ENCODE measurements at regions not wholly inside any gene's neighbourhood (a gene's known extent, or its start where the extent isn't known, plus 50 kb on each side); places are given as distances from the start of the nearest gene placed in this dataset.

DNA sequence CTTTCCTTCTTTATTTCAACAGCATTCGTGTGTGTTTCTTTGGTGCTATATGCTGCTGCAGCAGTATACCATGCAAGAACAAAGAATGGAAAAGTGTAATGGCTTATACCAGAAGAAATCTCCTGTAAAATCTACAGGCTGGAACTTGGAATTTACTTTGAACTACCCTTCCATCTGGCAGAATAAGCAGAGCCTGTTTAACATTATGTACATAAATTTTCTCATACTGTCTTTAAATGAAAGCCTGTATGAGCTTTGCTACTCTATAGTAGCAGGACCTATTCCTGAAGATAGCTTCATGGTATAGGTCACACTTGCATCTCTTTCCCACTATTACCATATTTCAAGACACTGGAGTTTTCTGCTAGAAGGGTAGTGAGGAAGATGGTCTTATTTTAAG, 522.1 kb upstream of the GHITM start:
- intact Hi-C loops (cut with DNase I; ENCODE audit: low total_unique reads), result no loop called here
- no peaks in the 10 kb centered on the region for H3K4me1 ChIP-seq
- H3K9me3 ChIP-seq, result no peaks in the 10 kb centered on the region
- H3K36me3 ChIP-seq, result no peaks in the 10 kb centered on the region
- no peak for DNase-seq
- no peak overlapping the region for H3K4me3 ChIP-seq
- no peaks in the 10 kb centered on the region for H3K27me3 ChIP-seq
- H3K27ac ChIP-seq, result no peak overlapping the region
- TF ChIP-seq POLR2A (IDR thresholded peaks at IDR 0.05), result no peak
- TF ChIP-seq, protein P1, sequence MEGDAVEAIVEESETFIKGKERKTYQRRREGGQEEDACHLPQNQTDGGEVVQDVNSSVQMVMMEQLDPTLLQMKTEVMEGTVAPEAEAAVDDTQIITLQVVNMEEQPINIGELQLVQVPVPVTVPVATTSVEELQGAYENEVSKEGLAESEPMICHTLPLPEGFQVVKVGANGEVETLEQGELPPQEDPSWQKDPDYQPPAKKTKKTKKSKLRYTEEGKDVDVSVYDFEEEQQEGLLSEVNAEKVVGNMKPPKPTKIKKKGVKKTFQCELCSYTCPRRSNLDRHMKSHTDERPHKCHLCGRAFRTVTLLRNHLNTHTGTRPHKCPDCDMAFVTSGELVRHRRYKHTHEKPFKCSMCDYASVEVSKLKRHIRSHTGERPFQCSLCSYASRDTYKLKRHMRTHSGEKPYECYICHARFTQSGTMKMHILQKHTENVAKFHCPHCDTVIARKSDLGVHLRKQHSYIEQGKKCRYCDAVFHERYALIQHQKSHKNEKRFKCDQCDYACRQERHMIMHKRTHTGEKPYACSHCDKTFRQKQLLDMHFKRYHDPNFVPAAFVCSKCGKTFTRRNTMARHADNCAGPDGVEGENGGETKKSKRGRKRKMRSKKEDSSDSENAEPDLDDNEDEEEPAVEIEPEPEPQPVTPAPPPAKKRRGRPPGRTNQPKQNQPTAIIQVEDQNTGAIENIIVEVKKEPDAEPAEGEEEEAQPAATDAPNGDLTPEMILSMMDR (IDR thresholded peaks at IDR 0.05), result no peak

DNA sequence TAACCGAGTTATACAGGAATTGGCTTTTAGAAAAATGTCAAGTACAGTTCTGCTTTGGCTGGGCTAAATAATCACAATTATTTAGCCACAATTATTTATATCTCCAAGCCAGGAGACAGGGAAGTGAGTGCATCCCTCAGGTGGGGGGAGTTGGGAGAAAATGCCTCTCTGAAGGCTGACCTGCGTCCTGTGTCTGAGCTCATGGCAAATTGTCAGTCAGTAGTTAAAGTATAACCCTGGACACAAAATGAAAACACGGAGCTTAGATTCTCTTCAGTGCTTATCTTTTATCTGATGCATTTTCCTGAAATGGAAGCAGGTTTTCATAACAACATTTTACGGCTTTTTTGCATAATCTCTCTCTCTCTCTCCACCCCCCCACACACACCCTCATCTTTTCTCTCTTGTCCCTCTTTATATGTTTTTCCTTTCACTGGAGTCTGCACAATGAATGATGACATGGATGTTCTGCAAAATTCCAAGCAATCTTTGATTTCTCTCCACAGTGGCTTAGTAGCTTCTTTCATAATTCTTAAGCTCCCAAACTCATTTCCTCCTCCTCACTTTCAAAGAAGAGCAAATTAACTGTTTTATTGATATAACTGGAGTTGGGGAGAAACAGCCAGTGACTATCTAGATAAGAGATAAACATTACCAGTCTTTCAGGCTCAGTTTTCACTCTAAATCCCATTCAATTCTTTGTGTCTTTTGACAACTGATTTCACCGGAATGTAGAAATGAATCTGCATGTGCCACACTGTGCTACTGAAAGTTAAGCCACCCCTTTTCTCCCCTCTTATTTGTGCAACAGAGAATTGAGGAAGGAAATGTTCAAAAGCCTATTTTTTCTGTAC, 521.4 kb upstream of the GHITM start:
- Histone ChIP-seq H3K27me3 (no peaks in the 10 kb centered on the region), H3K36me3 (no peaks in the 10 kb centered on the region), H3K4me1 (no peaks in the 10 kb centered on the region), H3K27ac (no peak overlapping the region), H3K4me3 (no peak overlapping the region), H3K9me3 (no peaks in the 10 kb centered on the region)
- intact Hi-C loops (cut with DNase I; ENCODE audit: low total_unique reads), result no loop called here
- DNase-seq, result no peak
- no peak for TF ChIP-seq POLR2A (IDR thresholded peaks at IDR 0.05)
- TF ChIP-seq, protein P1 (IDR thresholded peaks at IDR 0.05), result no peak

DNA sequence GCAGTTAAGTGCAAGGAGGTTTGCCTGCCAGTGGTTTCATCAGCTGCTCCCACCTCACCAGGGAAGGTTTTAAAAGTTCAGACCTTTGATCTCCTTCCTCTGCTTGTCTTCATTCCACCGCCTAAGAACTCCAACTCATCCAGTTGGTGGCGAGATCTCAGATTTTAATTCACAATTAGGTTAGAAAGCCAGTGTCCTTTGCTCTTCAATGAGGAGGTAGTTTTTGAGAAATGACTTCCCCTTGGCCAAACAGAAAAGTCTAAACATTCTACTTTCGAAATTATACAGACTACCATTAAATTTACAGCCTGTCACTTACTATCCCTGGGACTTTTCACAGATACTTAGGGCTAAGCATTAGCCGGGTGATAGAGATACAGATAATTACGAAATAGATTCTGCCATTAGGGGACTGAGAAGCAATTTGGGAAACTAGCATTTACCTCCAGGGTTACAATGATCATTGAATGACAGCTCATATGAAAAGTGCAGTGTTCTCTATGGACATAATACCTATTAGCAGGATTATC, 513.4 kb upstream of the GHITM start:
- Histone ChIP-seq H3K27me3 (peaks cover 0 to 7% of the 10 kb centered on the region in 2 donors), H3K4me1 (no peaks in the 10 kb centered on the region), H3K36me3 (no peaks in the 10 kb centered on the region), H3K9me3 (no peaks in the 10 kb centered on the region), H3K27ac (no peak overlapping the region), H3K4me3 (no peak overlapping the region)
- intact Hi-C loops (cut with DNase I; ENCODE audit: low total_unique reads), result no loop called here
- TF ChIP-seq, protein P1 (IDR thresholded peaks at IDR 0.05), result no peak
- TF ChIP-seq POLR2A (IDR thresholded peaks at IDR 0.05), result no peak
- no peak for DNase-seq

DNA sequence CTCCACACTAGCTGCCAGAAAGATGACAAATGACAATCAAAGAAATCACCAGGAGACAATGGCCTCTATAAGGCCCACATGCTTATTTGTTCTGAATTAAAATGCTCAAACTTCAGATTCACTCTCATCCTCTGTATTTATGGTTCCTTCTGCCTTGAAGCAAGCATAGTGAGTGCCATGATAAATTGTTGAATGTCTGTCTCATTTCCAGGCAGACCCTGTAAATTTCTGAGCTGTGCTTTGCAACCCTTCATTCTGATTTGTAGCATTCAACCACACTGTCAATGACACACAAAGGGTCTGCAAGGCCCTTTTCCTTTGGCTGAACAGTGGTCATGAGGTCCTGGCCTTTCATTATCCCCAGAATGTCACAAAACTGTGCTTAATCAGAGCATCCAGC, 506.6 kb upstream of the GHITM start:
- DNase-seq, result no peak
- H3K36me3 ChIP-seq, result no peaks in the 10 kb centered on the region
- H3K4me1 ChIP-seq, result no peaks in the 10 kb centered on the region
- H3K27ac ChIP-seq, result no peak overlapping the region
- no peaks in the 10 kb centered on the region for H3K9me3 ChIP-seq
- intact Hi-C loops (cut with DNase I; ENCODE audit: low total_unique reads), result no loop called here
- H3K27me3 ChIP-seq, result peaks cover 0 to 7% of the 10 kb centered on the region in 2 donors
- TF ChIP-seq, protein P1 (IDR thresholded peaks at IDR 0.05), result no peak
- no peak for TF ChIP-seq POLR2A (IDR thresholded peaks at IDR 0.05)
- no peak overlapping the region for H3K4me3 ChIP-seq

DNA sequence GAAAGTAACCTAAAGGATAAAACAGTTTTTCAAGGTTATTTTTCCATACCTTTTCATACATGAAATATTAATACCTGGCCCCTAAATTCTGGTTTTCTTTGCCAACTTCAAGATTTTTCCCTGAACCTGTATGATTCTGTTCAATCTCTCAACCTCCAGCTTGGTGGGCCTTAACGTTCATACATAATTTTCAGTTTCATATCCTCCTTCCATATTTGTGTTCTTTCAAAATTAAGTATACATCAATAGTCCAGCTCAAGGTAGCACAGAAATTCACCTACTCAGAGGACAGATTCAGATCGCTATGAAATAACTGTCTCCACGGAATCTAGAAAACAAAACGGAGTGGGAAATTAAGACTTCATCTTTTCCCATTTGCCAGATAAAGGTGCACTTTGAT, 505.8 kb upstream of the GHITM start:
- Histone ChIP-seq H3K27me3 (peaks cover 0 to 7% of the 10 kb centered on the region in 2 donors), H3K4me1 (no peaks in the 10 kb centered on the region), H3K36me3 (no peaks in the 10 kb centered on the region), H3K27ac (no peak overlapping the region), H3K9me3 (no peaks in the 10 kb centered on the region), H3K4me3 (no peak overlapping the region)
- no peak for DNase-seq
- intact Hi-C loops (cut with DNase I; ENCODE audit: low total_unique reads), result no loop called here
- no peak for TF ChIP-seq POLR2A (IDR thresholded peaks at IDR 0.05)
- TF ChIP-seq, protein P1 (IDR thresholded peaks at IDR 0.05), result no peak

Measured in uterus (tissue), 3 donors.